ENCODE measurements at regions not wholly inside any gene's neighbourhood (a gene's known extent, or its start where the extent isn't known, plus 50 kb on each side); places are given as distances from the start of the nearest gene placed in this dataset.

DNA sequence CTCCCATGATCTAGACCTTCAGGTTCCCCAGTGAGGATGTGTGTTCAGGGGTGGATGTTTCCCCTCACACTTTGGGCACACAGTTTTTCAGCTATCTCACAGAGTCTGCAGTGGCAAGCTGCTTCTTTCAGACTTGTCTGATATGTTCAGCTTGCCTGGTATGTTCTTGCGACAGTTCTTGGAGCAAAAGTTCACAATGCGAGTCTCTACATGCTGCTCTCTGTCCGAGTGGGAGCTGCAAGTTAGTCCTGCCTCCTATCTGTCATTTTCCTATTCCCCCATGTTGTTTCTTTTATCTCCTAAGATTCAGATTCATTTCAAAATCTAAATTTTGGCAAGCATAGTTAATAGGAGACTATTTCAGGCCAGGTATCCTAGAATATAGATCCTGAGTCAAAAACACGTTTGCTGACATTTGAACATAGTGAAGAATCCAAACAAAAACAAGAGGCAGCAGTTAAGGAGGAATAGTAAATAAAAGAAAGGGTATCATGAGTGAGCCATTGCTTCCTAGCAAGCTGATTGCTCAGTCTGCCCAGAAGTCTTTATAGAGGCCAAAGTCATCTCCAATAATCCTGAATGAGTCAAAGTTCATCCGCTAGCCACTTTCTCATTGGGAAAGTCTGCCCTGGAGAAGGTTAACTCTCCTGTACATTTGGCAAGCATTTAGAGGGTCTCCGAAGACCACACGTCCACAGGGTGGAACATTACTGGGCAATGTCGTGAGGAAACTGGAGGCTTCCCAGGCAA, 140.2 kb upstream of the MOCS1 start:
- no peak for DNase-seq (ENCODE audit: low spot score)

DNA sequence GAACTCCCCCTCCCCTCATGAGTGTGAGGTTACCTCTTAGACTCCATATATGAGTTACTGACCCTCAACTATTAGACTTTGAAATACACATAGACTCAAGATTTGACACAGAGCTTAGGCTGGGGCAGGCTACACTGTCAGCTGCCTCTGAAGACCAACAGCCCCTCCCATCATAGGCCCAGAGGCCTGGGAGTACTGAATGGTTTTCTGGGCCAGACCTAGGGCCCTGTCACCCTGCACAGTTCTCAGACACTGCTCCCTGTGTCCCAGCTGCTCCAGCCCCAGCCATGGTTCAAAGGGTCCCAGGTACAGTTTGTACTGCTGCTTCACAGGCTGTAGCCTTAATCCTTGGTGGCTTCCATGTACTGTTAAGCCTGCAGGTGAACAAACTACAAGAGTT, 132.1 kb upstream of the MOCS1 start:
- DNase-seq (ENCODE audit: low spot score) = no peak

DNA sequence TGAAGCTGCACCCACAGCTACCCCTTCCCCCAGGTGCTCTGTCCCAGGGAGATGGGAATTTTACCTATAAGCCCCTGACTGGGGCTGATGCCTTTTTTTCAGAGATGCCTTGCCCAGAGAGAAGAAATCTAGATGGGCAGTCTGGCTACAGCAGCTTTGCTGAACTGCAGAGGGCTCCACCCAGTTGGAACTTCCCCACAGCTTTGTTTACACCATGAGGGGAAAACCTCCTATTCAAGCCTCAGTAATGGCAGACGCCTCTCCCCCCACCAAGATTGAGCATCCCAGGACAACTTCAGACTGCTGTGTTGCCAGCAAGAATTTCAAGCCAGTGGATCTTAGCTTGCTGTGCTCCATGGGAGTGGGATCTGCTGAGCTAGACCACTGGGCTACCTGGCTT, 122.6 kb upstream of the MOCS1 start:
- DNase-seq (ENCODE audit: low spot score) = no peak

DNA sequence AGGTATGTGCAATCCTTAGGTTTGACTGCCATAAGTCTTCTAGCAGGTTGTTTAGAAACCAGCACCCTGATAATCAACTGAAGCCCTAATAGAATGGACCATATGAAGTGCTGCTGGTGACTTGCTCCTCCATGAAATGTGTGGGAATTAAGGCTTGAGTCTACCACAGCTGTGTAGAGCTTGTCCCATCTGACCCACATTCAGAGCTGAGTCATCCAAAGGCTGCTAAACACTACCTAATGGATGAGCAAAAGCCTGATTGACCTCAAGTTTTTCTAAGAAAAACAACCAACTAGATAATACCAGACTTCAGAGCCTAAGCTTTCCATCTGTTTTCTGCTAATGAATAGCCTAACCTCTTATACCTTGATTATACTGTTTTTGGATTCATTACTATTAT, 120.3 kb upstream of the MOCS1 start:
- DNase-seq (ENCODE audit: low spot score) = no peak

DNA sequence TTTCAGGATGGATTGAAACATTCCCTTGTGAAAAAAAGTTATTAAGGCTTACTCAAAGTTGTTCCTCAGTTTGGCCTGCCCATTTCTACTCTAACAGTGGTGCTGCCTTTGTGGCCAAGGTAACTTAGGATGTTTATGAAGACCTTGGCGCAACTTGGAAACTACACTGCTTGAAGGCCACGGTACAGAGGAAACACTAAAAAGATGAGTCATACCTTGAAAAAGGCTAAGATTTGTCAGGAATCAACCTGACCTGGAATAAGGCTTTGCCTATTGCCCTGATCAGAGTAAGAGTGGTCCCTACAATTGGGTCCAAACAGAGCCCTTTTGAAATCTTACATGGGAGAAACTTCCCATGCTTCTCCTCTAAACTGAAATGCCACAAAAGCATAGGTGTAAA, 119.9 kb upstream of the MOCS1 start:
- no peak for DNase-seq (ENCODE audit: low spot score)

DNA sequence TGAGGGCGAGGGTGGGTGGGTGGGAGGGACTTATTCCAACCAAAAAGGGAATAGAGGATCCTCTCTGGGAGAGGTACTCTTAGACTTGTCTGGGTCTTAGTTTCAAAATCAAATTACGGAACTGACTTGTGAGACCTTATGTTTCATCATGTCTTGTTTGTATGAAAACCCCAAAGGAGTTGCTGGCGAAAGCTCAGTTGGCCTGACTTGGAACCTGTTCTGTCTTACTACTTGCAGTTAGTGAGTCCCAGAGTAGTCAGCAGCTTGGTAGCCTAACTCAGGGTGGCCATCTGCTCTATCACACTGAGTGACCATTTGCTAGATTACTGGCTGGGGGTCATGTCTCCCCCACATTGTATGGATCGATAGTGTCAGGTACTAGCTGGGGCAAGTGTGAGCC, 114.9 kb upstream of the MOCS1 start:
- no peak for DNase-seq (ENCODE audit: low spot score)

DNA sequence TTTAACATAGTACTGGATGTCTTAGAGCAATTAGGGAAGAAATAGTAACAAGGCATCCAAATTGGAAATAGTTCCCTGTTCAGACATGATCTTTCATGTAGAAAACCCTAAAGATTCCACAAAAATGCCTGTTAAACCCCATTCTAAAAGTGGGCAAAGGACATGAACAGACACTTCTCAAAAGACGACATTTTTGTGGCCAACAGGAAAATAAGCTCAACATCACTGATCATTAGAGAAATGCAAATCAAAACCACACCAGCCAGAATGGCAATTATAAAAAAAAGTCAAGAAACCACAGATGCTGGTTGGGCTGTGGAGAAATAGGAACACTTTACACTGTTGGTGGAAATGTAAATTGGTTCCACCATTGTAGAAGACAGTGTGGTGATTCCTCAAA, 109.9 kb upstream of the MOCS1 start:
- DNase-seq (ENCODE audit: low spot score) = no peak

DNA sequence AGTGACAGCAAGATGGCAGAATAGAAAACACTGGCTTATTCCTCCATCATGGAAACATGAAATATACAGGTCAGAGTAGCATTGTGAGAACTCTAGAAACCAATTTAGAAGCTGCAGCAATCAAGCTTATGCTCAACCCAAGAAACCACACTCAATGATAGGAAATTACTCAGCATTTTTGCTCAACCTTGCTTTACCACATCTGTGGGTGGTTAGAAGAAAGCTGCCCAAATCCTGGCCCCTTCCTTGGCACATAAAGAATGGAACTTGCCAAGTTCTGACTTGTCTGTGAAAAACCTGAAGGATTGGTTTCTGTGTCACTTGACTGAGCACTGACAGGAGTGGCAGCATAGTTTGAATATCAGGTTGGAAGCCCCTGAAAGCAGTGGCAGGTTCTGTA, 108.0 kb upstream of the MOCS1 start:
- no peak for DNase-seq (ENCODE audit: low spot score)

DNA sequence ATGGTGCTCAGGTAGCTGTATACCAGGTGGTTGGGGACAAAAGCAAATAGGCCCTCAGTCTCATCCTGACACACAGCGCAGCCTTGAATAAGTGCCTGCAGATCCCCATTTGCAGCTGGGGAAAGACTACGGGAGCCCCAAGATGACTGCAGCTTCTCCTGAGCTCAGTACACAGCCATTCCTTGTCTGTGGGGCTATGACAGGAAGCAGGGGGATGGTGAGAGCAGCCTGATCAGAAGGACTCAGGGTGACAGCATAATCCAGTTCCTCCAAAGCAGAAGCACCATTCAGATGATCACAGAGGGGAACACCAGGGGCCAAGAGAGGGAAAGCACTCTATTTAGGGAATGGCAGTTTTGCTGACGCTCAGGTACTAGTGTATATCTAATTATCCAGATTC, 104.8 kb upstream of the MOCS1 start:
- no peak for DNase-seq (ENCODE audit: low spot score)

DNA sequence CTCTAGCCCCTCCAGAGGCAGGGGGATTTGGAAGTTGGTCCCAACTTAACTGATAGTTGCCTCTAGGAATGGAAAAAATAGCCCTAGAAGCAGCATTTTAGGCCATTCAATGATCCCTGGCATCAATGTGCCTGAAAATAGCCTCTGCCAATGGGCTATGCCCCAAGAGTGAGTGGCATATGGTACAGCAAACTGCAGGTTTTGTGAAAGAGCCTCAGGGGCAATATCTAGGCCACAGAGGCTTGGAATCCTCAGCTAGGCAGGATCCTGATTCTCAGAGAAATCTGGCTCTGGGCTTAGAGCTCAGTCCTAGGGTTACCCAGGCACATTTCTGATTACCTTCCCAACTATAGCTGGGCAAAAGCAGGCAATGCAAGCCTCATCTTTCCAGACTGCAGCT, 104.4 kb upstream of the MOCS1 start:
- DNase-seq (ENCODE audit: low spot score) = no peak

DNA sequence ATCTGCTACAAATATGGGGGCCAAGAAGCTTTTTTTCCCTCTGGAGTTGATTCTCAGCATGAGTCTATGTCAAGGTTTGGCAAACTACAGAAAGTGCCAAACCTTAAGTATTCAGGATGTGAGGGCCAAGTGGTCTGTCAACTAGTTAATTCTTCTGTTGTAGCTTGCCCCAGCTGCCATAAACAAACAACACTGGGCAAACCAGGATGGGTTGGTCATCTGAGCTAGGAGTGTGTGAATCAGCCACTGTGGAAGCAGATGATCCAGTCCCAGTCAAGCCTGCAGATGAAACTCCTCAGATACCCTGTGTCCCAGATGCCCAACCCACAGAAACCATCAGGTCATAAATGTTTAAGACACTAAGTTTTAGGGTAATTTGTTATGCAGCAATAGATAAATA, 103.0 kb upstream of the MOCS1 start:
- DNase-seq (ENCODE audit: low spot score) = no peak

DNA sequence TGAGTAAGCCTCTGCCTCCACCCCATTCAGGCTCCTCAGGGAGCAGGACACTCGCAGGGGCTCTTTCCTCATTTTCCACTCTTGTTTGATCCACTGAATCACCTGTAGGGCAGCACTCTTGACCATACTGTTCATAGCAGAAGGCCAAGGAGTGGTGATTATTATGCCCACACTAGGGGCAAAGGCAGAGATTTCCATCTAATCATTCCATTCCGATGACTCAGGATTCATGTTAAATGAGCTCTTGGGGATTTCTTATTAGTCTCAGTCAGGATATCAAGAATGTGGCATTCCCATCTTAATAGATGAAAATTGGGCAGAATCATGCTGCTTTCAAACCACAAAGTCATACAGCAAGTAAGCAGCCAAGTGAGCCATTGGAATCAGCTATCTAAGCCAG, 101.9 kb upstream of the MOCS1 start:
- no peak for DNase-seq (ENCODE audit: low spot score)

DNA sequence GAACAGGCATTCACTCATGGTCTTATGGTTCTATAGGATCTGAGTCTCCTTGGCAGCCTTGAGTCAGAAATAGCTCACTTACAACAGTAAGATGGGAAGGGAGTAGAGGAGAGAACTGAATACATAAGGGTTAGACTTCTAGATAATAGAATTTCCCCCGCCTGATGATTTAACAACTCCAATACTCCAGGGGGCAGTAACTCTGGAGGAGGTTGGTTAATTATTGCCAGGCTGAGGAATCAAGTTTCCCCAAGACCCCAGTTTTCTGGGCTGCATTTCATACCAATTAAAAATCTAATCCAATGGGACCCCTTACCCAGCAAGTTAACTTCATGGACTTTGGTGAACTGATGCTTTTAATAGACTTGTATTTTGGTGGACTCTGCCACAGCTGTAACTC, 94.2 kb upstream of the MOCS1 start:
- no peak for DNase-seq (ENCODE audit: low spot score)

DNA sequence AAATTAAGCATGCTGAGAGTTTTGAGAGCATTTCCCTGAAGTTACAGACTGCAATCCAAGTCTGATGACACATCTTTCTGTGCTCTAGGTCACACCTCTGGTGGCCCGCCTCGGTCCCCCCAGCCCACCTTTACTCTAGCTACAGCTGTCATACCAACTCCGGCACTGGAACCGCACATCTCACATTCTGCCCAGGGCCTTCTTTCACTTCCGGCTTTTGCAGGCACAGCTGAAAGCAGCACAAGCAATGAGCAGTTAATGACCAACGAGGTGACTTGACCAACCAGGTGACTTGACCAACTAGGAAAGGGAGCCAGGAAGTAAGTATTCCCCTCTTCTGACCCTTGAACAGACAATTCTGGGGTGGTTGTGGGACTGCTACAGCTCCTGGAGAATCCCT, 88.6 kb upstream of the MOCS1 start:
- DNase-seq (ENCODE audit: low spot score) = no peak

DNA sequence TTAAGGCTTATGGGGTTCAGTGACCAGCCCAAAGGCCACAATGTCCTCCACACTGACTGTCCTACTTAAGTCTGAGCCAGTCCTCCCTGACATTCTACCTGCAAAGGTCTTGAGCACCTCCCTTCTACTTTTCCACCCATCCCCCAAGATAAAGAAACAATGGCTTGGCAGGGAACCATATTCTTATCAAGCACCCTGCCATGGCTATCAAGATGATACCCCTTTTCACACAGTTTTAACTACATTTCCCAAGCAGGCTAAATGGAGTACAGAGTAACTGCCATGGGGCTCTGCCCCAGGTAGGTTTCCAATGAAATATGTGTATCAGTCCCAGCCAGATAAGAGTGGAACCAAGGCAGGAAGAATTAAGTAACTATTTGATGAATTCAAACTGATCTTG, 85.9 kb upstream of the MOCS1 start:
- no peak for DNase-seq (ENCODE audit: low spot score)

DNA sequence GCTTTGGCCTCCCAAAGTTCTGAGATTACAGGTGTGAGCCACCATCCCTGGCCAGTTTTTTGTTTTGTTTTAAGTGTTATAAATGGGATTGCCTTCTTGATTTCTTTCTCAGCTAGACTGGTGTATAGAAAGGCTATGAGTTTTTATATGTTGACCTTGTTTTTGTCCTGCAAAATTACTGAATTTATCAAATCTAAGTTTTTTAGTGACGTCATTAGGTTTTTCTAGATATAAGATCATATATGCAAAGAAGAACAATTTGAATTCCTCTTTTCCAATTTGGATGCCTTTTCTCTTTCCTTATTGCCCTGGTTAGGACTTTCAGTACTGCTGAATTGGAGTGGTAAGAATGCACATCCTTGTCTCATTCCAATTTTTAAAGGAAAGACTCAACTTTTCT, 81.3 kb upstream of the MOCS1 start:
- no peak for DNase-seq (ENCODE audit: low spot score)

DNA sequence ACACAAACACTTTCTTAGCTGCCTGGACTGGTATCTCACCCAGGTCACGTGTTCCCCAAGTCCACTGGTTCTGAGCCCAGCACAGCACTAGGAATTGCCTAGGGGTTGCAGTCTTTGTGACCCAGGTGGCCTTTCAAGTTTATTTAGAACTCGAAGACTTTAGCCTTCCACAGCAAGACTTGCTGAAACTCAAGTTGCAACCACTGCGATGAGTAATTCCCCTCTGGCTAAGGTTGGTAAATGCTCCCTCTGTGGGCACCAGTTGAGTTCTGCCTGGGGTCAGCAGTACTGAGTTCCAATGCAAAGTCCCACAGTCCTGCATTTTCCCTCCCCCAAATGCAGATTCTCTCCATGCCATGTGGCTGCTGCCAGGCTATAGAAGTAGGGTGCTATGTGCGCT, 77.6 kb upstream of the MOCS1 start:
- DNase-seq (ENCODE audit: low spot score) = no peak

DNA sequence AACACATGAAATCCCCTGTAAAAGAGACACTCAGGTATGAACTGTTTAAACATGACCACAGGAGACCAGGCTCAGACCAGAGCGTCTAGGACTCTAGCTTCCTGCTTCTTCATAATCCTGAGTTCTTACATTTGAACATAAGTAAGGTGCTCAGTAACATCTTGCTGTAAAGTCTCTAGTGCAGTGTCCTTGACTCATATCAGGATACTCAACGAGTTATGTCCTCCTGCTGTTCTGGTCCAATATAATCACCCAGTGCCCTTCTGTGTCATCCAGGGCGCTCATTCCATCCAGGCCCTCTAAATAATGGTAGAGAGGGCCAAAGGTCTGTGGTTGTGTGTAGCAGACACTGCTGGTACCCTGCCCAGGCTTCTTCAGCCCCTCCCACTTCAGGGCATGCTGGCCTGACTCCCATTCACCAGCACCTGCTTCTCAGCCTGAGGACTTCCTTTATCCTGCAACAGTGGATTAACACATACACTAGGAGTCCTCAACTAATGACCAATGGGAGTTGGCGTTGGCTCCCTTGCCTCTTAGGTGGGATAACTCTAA, 66.8 kb upstream of the MOCS1 start:
- DNase-seq (ENCODE audit: low spot score) = no peak

DNA sequence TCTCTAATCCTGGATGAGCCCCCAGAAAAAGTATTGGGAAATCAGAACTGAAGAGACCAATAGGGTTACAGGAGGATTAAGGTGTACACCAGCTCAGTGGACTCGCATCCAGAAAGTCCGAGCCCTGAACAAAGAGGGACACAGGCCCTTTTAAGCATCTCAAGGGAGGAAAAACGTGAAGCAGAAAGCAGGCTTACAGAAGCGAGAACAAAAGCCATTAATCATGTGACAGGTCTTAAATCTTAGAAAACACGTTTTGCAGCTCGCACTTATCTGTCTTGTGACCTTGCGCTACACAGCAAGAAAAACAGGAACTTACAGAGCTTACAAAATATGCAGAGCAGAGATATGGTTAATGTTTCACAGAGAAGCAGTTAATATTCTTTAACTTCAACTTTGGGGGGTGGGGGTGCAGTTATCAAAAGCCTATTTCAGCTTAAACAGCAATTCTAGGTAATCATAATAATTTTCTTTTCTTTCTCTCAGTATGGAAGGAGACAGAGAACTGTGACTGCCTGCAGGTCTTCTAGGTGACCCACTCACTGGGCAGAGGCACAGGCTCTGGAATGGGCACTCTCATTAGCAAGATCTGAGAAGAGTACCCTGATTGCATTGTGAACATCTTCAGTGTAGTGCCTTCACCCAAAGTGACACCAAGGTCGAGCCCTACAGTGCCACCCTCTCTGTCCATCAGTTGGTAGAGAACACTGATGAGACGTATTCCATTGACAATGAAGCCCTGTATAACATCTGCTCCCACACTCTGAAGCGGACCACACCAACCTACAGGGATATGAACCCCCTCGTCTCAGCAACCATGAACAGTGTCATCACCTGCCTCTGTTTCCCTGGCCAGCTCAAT, 65.0 kb upstream of the MOCS1 start:
- DNase-seq (ENCODE audit: low spot score) = no peak

DNA sequence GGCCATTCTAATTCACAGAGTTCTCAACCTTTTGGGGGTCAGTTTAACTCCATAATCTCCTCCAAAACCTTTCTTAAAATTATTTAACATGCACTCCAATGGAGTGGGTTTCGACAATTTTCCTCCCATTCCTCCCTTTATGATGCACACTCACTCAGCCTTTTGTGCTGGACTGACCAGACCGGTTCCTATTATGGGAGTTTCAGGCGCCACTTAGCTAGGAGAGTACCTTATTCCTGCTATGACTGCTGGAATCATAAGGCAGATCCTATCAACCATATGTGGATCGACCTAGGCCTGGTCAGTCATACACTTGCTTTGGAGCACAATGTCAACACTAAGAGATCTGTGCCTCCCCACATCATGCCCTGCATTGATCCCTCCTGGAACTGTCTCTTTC, 63.9 kb upstream of the MOCS1 start:
- no peak for DNase-seq (ENCODE audit: low spot score)

DNA sequence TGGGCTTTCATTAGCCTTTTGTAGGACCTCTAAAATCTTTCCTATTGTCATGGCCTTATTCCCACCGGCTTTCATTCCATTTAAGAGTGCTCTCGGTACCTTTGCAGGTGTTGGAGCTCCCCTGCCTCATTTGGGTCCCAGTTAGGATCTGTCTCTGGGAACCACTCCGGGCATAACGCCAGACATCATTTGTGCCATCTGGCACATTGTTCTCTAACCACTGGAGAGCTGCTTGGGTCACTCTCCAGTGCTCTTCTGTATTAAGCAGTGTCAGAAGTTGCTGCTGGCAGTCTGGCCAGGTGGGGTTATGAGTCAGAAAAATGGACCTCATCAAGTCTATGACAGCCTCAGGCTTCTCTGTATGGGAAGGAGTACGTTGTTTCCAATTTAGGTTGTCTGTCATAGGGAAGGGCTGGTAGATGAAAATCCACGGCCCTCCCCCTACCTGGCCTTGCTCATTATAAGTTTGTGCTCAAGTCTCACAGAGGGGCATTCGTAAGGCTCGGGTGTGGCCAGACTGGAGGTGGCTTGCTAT, 62.9 kb upstream of the MOCS1 start:
- no peak for DNase-seq (ENCODE audit: low spot score)

DNA sequence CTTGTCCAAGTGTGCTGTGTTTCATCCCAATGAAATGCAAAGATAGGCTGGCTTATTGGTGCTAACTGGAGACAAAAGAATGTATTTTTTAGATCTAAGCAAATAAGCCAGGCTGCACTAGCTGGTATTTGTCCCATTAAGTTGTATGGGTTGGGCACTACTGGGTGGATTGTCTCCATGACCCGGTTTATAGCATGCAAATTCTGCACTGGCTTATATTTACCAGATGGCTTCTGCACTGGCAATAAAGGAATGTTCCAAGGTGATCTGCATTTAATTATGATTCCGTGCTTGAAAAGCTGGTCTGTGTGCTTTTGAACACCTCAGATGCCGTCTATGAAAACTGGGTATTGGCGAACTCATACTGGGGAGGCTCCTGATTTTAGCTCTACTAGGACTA, 61.4 kb upstream of the MOCS1 start:
- no peak for DNase-seq (ENCODE audit: low spot score)

All from AG08396 (cell line).